SK-N-SH (cell line): ENCODE measurements at regions not wholly inside any gene's neighbourhood (a gene's known extent, or its start where the extent isn't known, plus 50 kb on each side); places are given as distances from the start of the nearest gene placed in this dataset.

Experiments
- CTCF ChIA-PET: fragments of 300-600, 350-600 bp; formaldehyde crosslinking; extraction: SDS; loops from one replicate; lab custom pipeline; 2021; lab: Yijun Ruan, JAX
- POLR2A ChIA-PET: fragments of 350-600 bp; sonication (Branson Sonifier 250); formaldehyde crosslinking; extraction: SDS; loops from one replicate; lab custom pipeline; 2020; ENCODE audit warnings: antibody characterized with exemption, inconsistent platforms; lab: Yijun Ruan, JAX
- DNase-seq: peaks from one replicate; pipeline ENCODE4 v3.0.0; 2012
- H2AFZ ChIP-seq: fragments of 200-600 bp; sonication (generic); 2 replicates; pipeline ENCODE4 v1.8.1; 2016; ENCODE audit warnings: antibody characterized with exemption, mild to moderate bottlenecking, low read depth
- H3F3A ChIP-seq: fragments of 200-600 bp; sonication (generic); replicated peaks from 2 replicates; pipeline ENCODE3; 2016; ENCODE audit warnings: antibody characterized with exemption, mild to moderate bottlenecking; ENCODE audit not compliant: insufficient read depth
- H3K27ac ChIP-seq, 2 experiments: fragments of 200-500 bp in 1 of 2; fragments of 200-600 bp in 1 of 2; sonication (Bioruptor generic) in 1 of 2; sonication (generic), shearing (Covaris generic) in 1 of 2; 2 replicates each; pipeline versions ENCODE4 v1.5.1 to v1.6.1; 2014 to 2016; ENCODE audit warnings: low read depth in 2 of 2, inconsistent platforms in 1 of 2, low read length in 1 of 2, mild to moderate bottlenecking in 1 of 2, mixed read lengths in 1 of 2
- H3K27me3 ChIP-seq: fragments of 200-600 bp; sonication (generic), shearing (Covaris generic); 2 replicates; pipeline ENCODE4 v1.6.1; 2016; ENCODE audit warnings: mixed run types; ENCODE audit not compliant: insufficient read depth
- H3K36me3 ChIP-seq, 2 experiments: fragments of 200-500 bp in 1 of 2; fragments of 200-600 bp in 1 of 2; sonication (Bioruptor generic) in 1 of 2; sonication (generic) in 1 of 2; replicated peaks in 1 of 2; 2 replicates each; pipeline versions ENCODE3 to v1.5.1; 2014 to 2016; ENCODE audit warnings: low read length in 1 of 2, mild to moderate bottlenecking in 1 of 2; ENCODE audit not compliant: insufficient read depth in 2 of 2, control insufficient read depth in 1 of 2
- H3K4me1 ChIP-seq, 2 experiments: fragments of 200-500 bp in 1 of 2; fragments of 200-600 bp in 1 of 2; sonication (Bioruptor generic) in 1 of 2; sonication (generic), shearing (Covaris generic) in 1 of 2; 2 replicates each; pipeline versions ENCODE4 v1.5.1 to v1.6.1; 2014 to 2016; ENCODE audit warnings: low read depth in 1 of 2, low read length in 1 of 2, mixed run types in 1 of 2; ENCODE audit not compliant: insufficient read depth in 2 of 2, control insufficient read depth in 1 of 2
- H3K4me2 ChIP-seq: fragments of 200-600 bp; sonication (generic), shearing (Covaris generic); 2 replicates; pipeline ENCODE4 v1.6.1; 2017; ENCODE audit warnings: mixed run types
- H3K4me3 ChIP-seq, 2 experiments: fragments of 200-500 bp in 1 of 2; fragments of 200-600 bp in 1 of 2; sonication (Bioruptor generic) in 1 of 2; sonication (generic), shearing (Covaris generic) in 1 of 2; 2 replicates each; pipeline versions ENCODE4 v1.5.1 to v1.8.1; 2014 to 2016; ENCODE audit warnings: low read depth in 2 of 2, inconsistent platforms in 1 of 2, low read length in 1 of 2, mild to moderate bottlenecking in 1 of 2, mixed read lengths in 1 of 2, moderate library complexity in 1 of 2
- H3K79me2 ChIP-seq: fragments of 200-600 bp; sonication (generic); 2 replicates; pipeline ENCODE4 v1.8.1; 2017; ENCODE audit warnings: mild to moderate bottlenecking; ENCODE audit not compliant: insufficient read depth
- H3K9ac ChIP-seq: fragments of 200-600 bp; sonication (generic); 2 replicates; pipeline ENCODE4 v1.6.1; 2017; ENCODE audit warnings: mixed run types
- H3K9me2 ChIP-seq: fragments of 200-600 bp; sonication (generic); 2 replicates; pipeline ENCODE4 v1.6.1; 2017; ENCODE audit warnings: mixed run types
- H3K9me3 ChIP-seq: fragments of 200-600 bp; sonication (generic); 2 replicates; pipeline ENCODE4 v1.6.1; 2017; ENCODE audit warnings: mixed run types, mild to moderate bottlenecking, moderate library complexity
- H4K20me1 ChIP-seq: fragments of 200-600 bp; sonication (generic); 2 replicates; pipeline ENCODE4 v1.6.1; 2017; ENCODE audit warnings: mild to moderate bottlenecking, mixed run types; ENCODE audit not compliant: insufficient read depth
- EP300 ChIP-seq, 2 experiments: IDR thresholded peaks; 2 replicates each; pipeline versions ENCODE4 v1.4.0 to v1.6.1; 2012; ENCODE audit warnings: borderline replicate concordance in 1 of 2, low read depth in 1 of 2, low read length in 1 of 2
- EZH2phosphoT487 ChIP-seq: fragments of 200-600 bp; sonication (generic); IDR thresholded peaks from 2 replicates; pipeline ENCODE4 v1.6.1; 2017; ENCODE audit warnings: low read depth, mixed run types, mild to moderate bottlenecking, antibody characterized with exemption, moderate library complexity, borderline replicate concordance
- FOXJ3 ChIP-seq: sonication (generic); formaldehyde crosslinking; IDR thresholded peaks from 2 replicates; pipeline ENCODE4 v1.5.1; 2020; ENCODE audit warnings: mild to moderate bottlenecking, missing genetic modification reagents
- JUND ChIP-seq: IDR thresholded peaks from 2 replicates; pipeline ENCODE4 v1.4.0; 2012
- MXI1 ChIP-seq: IDR thresholded peaks from 2 replicates; pipeline ENCODE4 v1.6.1; 2012; ENCODE audit warnings: mild to moderate bottlenecking, low read depth, low read length, improper control_type of control experiment
- NFIC ChIP-seq: IDR thresholded peaks from 2 replicates; pipeline ENCODE4 v1.4.0; 2012; ENCODE audit warnings: borderline replicate concordance
- RCOR1 ChIP-seq: fragments of 150-350 bp; IDR thresholded peaks from 2 replicates; pipeline ENCODE4 v1.6.1; 2017; ENCODE audit warnings: antibody characterized with exemption, low read length
- REST ChIP-seq: IDR thresholded peaks from 2 replicates; pipeline ENCODE4 v1.6.1; 2012; ENCODE audit warnings: mild to moderate bottlenecking, low read depth, low read length, moderate library complexity
- RXRA ChIP-seq: IDR thresholded peaks from 2 replicates; pipeline ENCODE4 v1.4.0; 2012; ENCODE audit warnings: low read depth, mild to moderate bottlenecking, borderline replicate concordance
- SIN3A ChIP-seq: IDR thresholded peaks from 2 replicates; pipeline ENCODE4 v1.6.1; 2012; ENCODE audit warnings: low read depth, mild to moderate bottlenecking, low read length, moderate library complexity, borderline replicate concordance
- SMC3 ChIP-seq: IDR thresholded peaks from 2 replicates; pipeline ENCODE4 v1.6.1; 2012; ENCODE audit warnings: low read depth, low read length, improper control_type of control experiment
- TAF1 ChIP-seq: IDR thresholded peaks from 2 replicates; pipeline ENCODE4 v1.6.1; 2012; ENCODE audit warnings: low read depth, mild to moderate bottlenecking, low read length, moderate library complexity, borderline replicate concordance
- TEAD4 ChIP-seq: IDR thresholded peaks from 2 replicates; pipeline ENCODE4 v1.4.0; 2012; ENCODE audit warnings: mild to moderate bottlenecking, borderline replicate concordance; ENCODE audit not compliant: insufficient read depth
- USF1 ChIP-seq: IDR thresholded peaks from 2 replicates; pipeline ENCODE4 v1.4.0; 2012; ENCODE audit warnings: low read depth, borderline replicate concordance
- ZBTB33 ChIP-seq: IDR thresholded peaks from 2 replicates; pipeline ENCODE4 v1.4.0; 2012; ENCODE audit warnings: low read depth, borderline replicate concordance
- WGBS: methylation state at CpG from one replicate; pipeline ENCODE4 v1.1.6; 2017; ENCODE audit warnings: low lambda C conversion rate; 5-methylcytosine and 5-hydroxymethylcytosine counted together

- Histone ChIP-seq H4K20me1 (no peaks in the 10 kb centered on the region), H3K4me2 (no peak overlapping the region), H3F3A (no peaks in the 10 kb centered on the region), H3K9me3 (no peaks in the 10 kb centered on the region), H3K9me2 (no peaks in the 10 kb centered on the region), H3K9ac (no peak overlapping the region), H3K4me3 (no peak overlapping the region), H3K79me2 (no peaks in the 10 kb centered on the region), H2AFZ (no peak overlapping the region), H3K27ac (no peak overlapping the region), H3K4me1 (no peaks in the 10 kb centered on the region; a peak in 1 of 4 replicates), H3K27me3 (peaks cover 6% of the 10 kb centered on the region; the same call in 1 of the 2 replicates), H3K36me3 (no peaks in the 10 kb centered on the region)
- DNase-seq, result no peak
- CTCF ChIA-PET, result interaction anchor here (1.3 to 2.5 kb wide), 3 partner anchors 12 to 554 kb away, joined by 4 to 5 read pairs (median 5); no protein-coding TSS in a partner anchor
- no peak for TF ChIP-seq TEAD4
- no peak for TF ChIP-seq TAF1
- no peak for TF ChIP-seq ZBTB33
- no peak for TF ChIP-seq MXI1
- no peak for TF ChIP-seq NFIC
- no peak for TF ChIP-seq USF1
- no peak for TF ChIP-seq RCOR1
- POLR2A ChIA-PET, result no interaction called here
- 37% methylated on average over 6 of the region's 7 CpGs for WGBS
Measured at GRCh38 chr15:98505611-98506031, 142.7 kb upstream of the IGF1R start.

- ChIA-PET CTCF (interaction anchor here (1.3 to 2.5 kb wide), 3 partner anchors 12 to 553 kb away, joined by 4 to 5 read pairs (median 5); no protein-coding TSS in a partner anchor), POLR2A (no interaction called here)
- TF ChIP-seq JUND, result no peak
- no peak for TF ChIP-seq TAF1
- no peak for TF ChIP-seq SIN3A
- no peak for TF ChIP-seq SMC3
- no peak for TF ChIP-seq EZH2phosphoT487
- no peak for TF ChIP-seq REST
- TF ChIP-seq NFIC, result no peak
- no peak for TF ChIP-seq EP300 (IDR thresholded peaks at IDR 0.05; ENCODE audit: borderline replicate concordance in 1 of 2, low read depth in 1 of 2, low read length in 1 of 2)
- TF ChIP-seq FOXJ3, result no peak
- no peak for TF ChIP-seq RXRA
- H3K27me3 ChIP-seq, result peaks cover 6% of the 10 kb centered on the region; the same call in 1 of the 2 replicates
- no peak overlapping the region for H3K4me3 ChIP-seq
- no peak for DNase-seq
- H2AFZ ChIP-seq, result no peak overlapping the region
- H3K4me1 ChIP-seq, result no peaks in the 10 kb centered on the region; a peak in 1 of 4 replicates
- no peaks in the 10 kb centered on the region for H3K79me2 ChIP-seq
- no peaks in the 10 kb centered on the region for H3K9me2 ChIP-seq
- no peaks in the 10 kb centered on the region for H4K20me1 ChIP-seq
- H3F3A ChIP-seq, result no peaks in the 10 kb centered on the region
- no peaks in the 10 kb centered on the region for H3K9me3 ChIP-seq
- H3K36me3 ChIP-seq, result no peaks in the 10 kb centered on the region
- 44% methylated on average over 5 of the region's 7 CpGs for WGBS
- no peak overlapping the region for H3K9ac ChIP-seq
- H3K27ac ChIP-seq, result no peak overlapping the region
- H3K4me2 ChIP-seq, result no peak overlapping the region
Measured at GRCh38 chr15:98506172-98506571, 142.2 kb upstream of the IGF1R start.
